Stimulated activated naive CD8-positive, alpha-beta T cell treated with anti-CD3 and anti-CD28 coated beads, Interleukin-15, amount 100 ng/mL, for 72 hours (primary cell): ENCODE measurements at regions not wholly inside any gene's neighbourhood (a gene's known extent, or its start where the extent isn't known, plus 50 kb on each side); places are given as distances from the start of the nearest gene placed in this dataset.

Experiments
- ATAC-seq: fragments of 150-1000 bp; cut with Tn5 transposase; 2 replicates; pipeline ENCODE4 v1.10.0; 2021; ENCODE audit warnings: mild to moderate bottlenecking, moderate library complexity
- DNase-seq, 2 donors: peaks; one replicate each; pipeline ENCODE4 v3.0.0; 2021 to 2022
- H3K27ac Mint-ChIP-seq, 2 donors: one replicate each; pipeline ENCODE4 v1.8.0; 2022; ENCODE audit warnings: mild to moderate bottlenecking in 2 of 2, mixed read lengths in 2 of 2, moderate library complexity in 2 of 2
- H3K27me3 Mint-ChIP-seq: one replicate; pipeline ENCODE4 v1.8.0; 2022; ENCODE audit warnings: mixed read lengths
- H3K4me1 Mint-ChIP-seq: one replicate; pipeline ENCODE4 v1.8.0; 2022; ENCODE audit warnings: mild to moderate bottlenecking, mixed read lengths
- H3K4me3 Mint-ChIP-seq, 2 donors: one replicate each; pipeline ENCODE4 v1.8.0; 2022; ENCODE audit warnings: mild to moderate bottlenecking in 2 of 2, mixed read lengths in 2 of 2, moderate library complexity in 1 of 2
- H3K9me3 Mint-ChIP-seq, 2 donors: one replicate each; pipeline ENCODE4 v1.8.0; 2022; ENCODE audit warnings: mixed read lengths in 2 of 2

GRCh38 chr1:2916153-2916552 is 105.1 kb upstream of the ACTRT2 start:
- H3K4me1 Mint-ChIP-seq, result no peaks in the 10 kb centered on the region
- H3K9me3 Mint-ChIP-seq, result peaks cover 8 to 12% of the 10 kb centered on the region in 2 donors
- H3K27me3 Mint-ChIP-seq, result no peaks in the 10 kb centered on the region
- no peak for ATAC-seq
- no peak overlapping the region for H3K27ac Mint-ChIP-seq
- H3K4me3 Mint-ChIP-seq, result no peak overlapping the region
- no peak for DNase-seq

- ATAC-seq (no peak), DNase-seq (no peak)
- H3K27me3 Mint-ChIP-seq, result no peaks in the 10 kb centered on the region
- peaks cover 8 to 12% of the 10 kb centered on the region in 2 donors for H3K9me3 Mint-ChIP-seq
- H3K4me1 Mint-ChIP-seq, result no peaks in the 10 kb centered on the region
- H3K4me3 Mint-ChIP-seq, result no peak overlapping the region
- no peak overlapping the region for H3K27ac Mint-ChIP-seq
Measured at GRCh38 chr1:2916706-2917105, 104.6 kb upstream of the ACTRT2 start.

GRCh38 chr1:2917284-2917683 is 104.0 kb upstream of the ACTRT2 start:
- H3K4me3 Mint-ChIP-seq, result no peak overlapping the region
- H3K4me1 Mint-ChIP-seq, result no peaks in the 10 kb centered on the region
- no peak for DNase-seq
- peaks cover 8 to 12% of the 10 kb centered on the region in 2 donors for H3K9me3 Mint-ChIP-seq
- H3K27me3 Mint-ChIP-seq, result no peaks in the 10 kb centered on the region
- no peak overlapping the region for H3K27ac Mint-ChIP-seq
- no peak for ATAC-seq

- ATAC-seq (no peak), DNase-seq (no peak)
- Mint-ChIP-seq H3K27me3 (peaks cover 5% of the 10 kb centered on the region), H3K4me3 (no peak overlapping the region), H3K27ac (no peak overlapping the region), H3K9me3 (peaks cover 8 to 12% of the 10 kb centered on the region in 2 donors), H3K4me1 (no peaks in the 10 kb centered on the region)
Measured at GRCh38 chr1:2918441-2918840, 102.8 kb upstream of the ACTRT2 start.

- no peak overlapping the region for H3K27ac Mint-ChIP-seq
- peaks cover 8 to 12% of the 10 kb centered on the region in 2 donors for H3K9me3 Mint-ChIP-seq
- H3K27me3 Mint-ChIP-seq, result peaks cover 5% of the 10 kb centered on the region
- H3K4me1 Mint-ChIP-seq, result no peaks in the 10 kb centered on the region
- no peak overlapping the region for H3K4me3 Mint-ChIP-seq
- DNase-seq (no peak), ATAC-seq (no peak)
Measured at GRCh38 chr1:2919841-2920240, 101.4 kb upstream of the ACTRT2 start.

GRCh38 chr1:2920421-2921015 is 100.7 kb upstream of the ACTRT2 start:
- no peak overlapping the region for H3K4me3 Mint-ChIP-seq
- peaks cover 5% of the 10 kb centered on the region for H3K27me3 Mint-ChIP-seq
- DNase-seq (no peak), ATAC-seq (no peak)
- H3K4me1 Mint-ChIP-seq, result no peaks in the 10 kb centered on the region
- no peak overlapping the region for H3K27ac Mint-ChIP-seq
- peaks cover 6 to 8% of the 10 kb centered on the region in 2 donors for H3K9me3 Mint-ChIP-seq

- DNase-seq (peak; percentile 29 to 34), ATAC-seq (peak; percentile 67)
- H3K4me1 Mint-ChIP-seq, result no peaks in the 10 kb centered on the region
- H3K27me3 Mint-ChIP-seq, result peaks cover 5% of the 10 kb centered on the region
- H3K9me3 Mint-ChIP-seq, result no peaks in the 10 kb centered on the region
- no peak overlapping the region for H3K27ac Mint-ChIP-seq
- H3K4me3 Mint-ChIP-seq, result no peak overlapping the region
Measured at GRCh38 chr1:2921970-2922686, 99.1 kb upstream of the ACTRT2 start.

- Mint-ChIP-seq H3K27me3 (peaks cover 5% of the 10 kb centered on the region), H3K9me3 (no peaks in the 10 kb centered on the region), H3K4me3 (no peak overlapping the region), H3K4me1 (no peaks in the 10 kb centered on the region), H3K27ac (no peak overlapping the region)
- ATAC-seq (no peak), DNase-seq (no peak)
Measured at GRCh38 chr1:2923351-2923750, 97.9 kb upstream of the ACTRT2 start.

- Mint-ChIP-seq H3K27ac (no peak overlapping the region), H3K4me3 (no peak overlapping the region), H3K27me3 (peaks cover 5% of the 10 kb centered on the region), H3K9me3 (no peaks in the 10 kb centered on the region), H3K4me1 (no peaks in the 10 kb centered on the region)
- DNase-seq (no peak), ATAC-seq (no peak)
Measured at GRCh38 chr1:2925291-2925690, 96.0 kb upstream of the ACTRT2 start.

GRCh38 chr1:2925918-2926317 is 95.3 kb upstream of the ACTRT2 start:
- ATAC-seq (no peak), DNase-seq (no peak)
- H3K4me1 Mint-ChIP-seq, result no peaks in the 10 kb centered on the region
- no peak overlapping the region for H3K4me3 Mint-ChIP-seq
- H3K9me3 Mint-ChIP-seq, result no peaks in the 10 kb centered on the region
- H3K27ac Mint-ChIP-seq, result no peak overlapping the region
- peaks cover 5% of the 10 kb centered on the region for H3K27me3 Mint-ChIP-seq

GRCh38 chr1:2926447-2927055 is 94.7 kb upstream of the ACTRT2 start:
- H3K4me3 Mint-ChIP-seq, result no peak overlapping the region
- peak; percentile 37 for ATAC-seq
- peaks cover 5% of the 10 kb centered on the region for H3K27me3 Mint-ChIP-seq
- no peaks in the 10 kb centered on the region for H3K9me3 Mint-ChIP-seq
- DNase-seq, result no peak
- no peak overlapping the region for H3K27ac Mint-ChIP-seq
- H3K4me1 Mint-ChIP-seq, result no peaks in the 10 kb centered on the region

GRCh38 chr1:2927393-2928360 is 93.6 kb upstream of the ACTRT2 start:
- no peaks in the 10 kb centered on the region for H3K9me3 Mint-ChIP-seq
- H3K4me1 Mint-ChIP-seq, result no peaks in the 10 kb centered on the region
- H3K27me3 Mint-ChIP-seq, result peaks cover 5% of the 10 kb centered on the region
- no peak overlapping the region for H3K27ac Mint-ChIP-seq
- no peak overlapping the region for H3K4me3 Mint-ChIP-seq
- DNase-seq (no peak), ATAC-seq (no peak)

GRCh38 chr1:2928366-2929325 is 92.6 kb upstream of the ACTRT2 start:
- Mint-ChIP-seq H3K27ac (no peak overlapping the region), H3K27me3 (no peaks in the 10 kb centered on the region), H3K4me1 (no peaks in the 10 kb centered on the region), H3K9me3 (no peaks in the 10 kb centered on the region), H3K4me3 (no peak overlapping the region)
- ATAC-seq (no peak), DNase-seq (no peak)

- Mint-ChIP-seq H3K27ac (no peak overlapping the region), H3K4me3 (no peak overlapping the region), H3K9me3 (no peaks in the 10 kb centered on the region), H3K4me1 (no peaks in the 10 kb centered on the region), H3K27me3 (no peaks in the 10 kb centered on the region)
- ATAC-seq (no peak), DNase-seq (no peak)
Measured at GRCh38 chr1:2929335-2929734, 91.9 kb upstream of the ACTRT2 start.
